Renal cortical epithelial cell (primary cell): ENCODE measurements at regions not wholly inside any gene's neighbourhood (a gene's known extent, or its start where the extent isn't known, plus 50 kb on each side); places are given as distances from the start of the nearest gene placed in this dataset.
"Not testable (repeated sequence)": the region's sequence is repeated elsewhere in the genome, so short reads cannot be mapped to it uniquely, and the experiment has no call there.

ENCODE experiments used
- DNase-seq: peaks from one replicate; pipeline ENCODE4 v3.0.0-alpha.2; 2011; ENCODE audit warnings: low read depth

GRCh38 chr11:24253237-24253760 is 243.6 kb upstream of the LUZP2 start:
- no peak for DNase-seq

- no peak for DNase-seq
Measured at GRCh38 chr11:24264868-24265267, 232.0 kb upstream of the LUZP2 start.

- DNase-seq: no peak
Measured at GRCh38 chr11:24267014-24267413, 229.8 kb upstream of the LUZP2 start.

GRCh38 chr11:24271798-24272197 is 225.1 kb upstream of the LUZP2 start:
- no peak for DNase-seq

GRCh38 chr11:24274214-24274781 is 222.6 kb upstream of the LUZP2 start:
- not testable (repeated sequence) for DNase-seq

GRCh38 chr11:24286238-24286637 is 210.6 kb upstream of the LUZP2 start:
- no peak for DNase-seq

GRCh38 chr11:24289301-24289700 is 207.6 kb upstream of the LUZP2 start:
- DNase-seq: no peak

GRCh38 chr11:24293964-24294363 is 202.9 kb upstream of the LUZP2 start:
- DNase-seq: no peak

- DNase-seq: no peak
Measured at GRCh38 chr11:24295360-24295759, 201.5 kb upstream of the LUZP2 start.

- no peak for DNase-seq
Measured at GRCh38 chr11:24297461-24297860, 199.4 kb upstream of the LUZP2 start.

- DNase-seq: no peak
Measured at GRCh38 chr11:24298146-24298545, 198.7 kb upstream of the LUZP2 start.

- DNase-seq: no peak
Measured at GRCh38 chr11:24311974-24312373, 184.9 kb upstream of the LUZP2 start.

- DNase-seq: no peak
Measured at GRCh38 chr11:24312464-24313238, 184.2 kb upstream of the LUZP2 start.

- no peak for DNase-seq
Measured at GRCh38 chr11:24321229-24321628, 175.6 kb upstream of the LUZP2 start.

GRCh38 chr11:24324211-24324610 is 172.6 kb upstream of the LUZP2 start:
- no peak for DNase-seq

GRCh38 chr11:24344222-24344621 is 152.6 kb upstream of the LUZP2 start:
- DNase-seq: no peak

- no peak for DNase-seq
Measured at GRCh38 chr11:24348908-24349307, 147.9 kb upstream of the LUZP2 start.

GRCh38 chr11:24351179-24351578 is 145.7 kb upstream of the LUZP2 start:
- no peak for DNase-seq

GRCh38 chr11:24356501-24356900 is 140.4 kb upstream of the LUZP2 start:
- DNase-seq: no peak

GRCh38 chr11:24357620-24358410 is 139.0 kb upstream of the LUZP2 start:
- no peak for DNase-seq

GRCh38 chr11:24372491-24372890 is 124.4 kb upstream of the LUZP2 start:
- no peak for DNase-seq

- no peak for DNase-seq
Measured at GRCh38 chr11:24373516-24373915, 123.3 kb upstream of the LUZP2 start.

GRCh38 chr11:24375351-24375750 is 121.5 kb upstream of the LUZP2 start:
- DNase-seq: no peak
